Body of pancreas (tissue), 4 donors: ENCODE measurements at regions not wholly inside any gene's neighbourhood (a gene's known extent, or its start where the extent isn't known, plus 50 kb on each side); places are given as distances from the start of the nearest gene placed in this dataset.
A peak's percentile ranks its signal among the peaks of the same experiment; 100 is the strongest.

Experiments used
- ATAC-seq: fragments of 150-250 bp; one replicate; pipeline ENCODE4 v1.9.1; 2016
- DNase-seq, 4 donors: peaks; one replicate each; pipeline ENCODE4 v3.0.0-alpha.2; 2019
- H3K27ac ChIP-seq, 4 donors: fragments of 200-600 bp; sonication (generic); 1 replicate in 3 of 4; 2 replicates in 1 of 4; pipeline versions ENCODE4 v1.5.1 to v1.6.1; 2016 to 2019; ENCODE audit warnings: mild to moderate bottlenecking in 1 of 4, mixed read lengths in 1 of 4, moderate library complexity in 1 of 4
- H3K27me3 ChIP-seq, 2 donors: fragments of 200-600 bp; sonication (generic); one replicate each; pipeline ENCODE4 v1.6.0; 2016; ENCODE audit warnings: mild to moderate bottlenecking in 1 of 2
- H3K36me3 ChIP-seq, 2 donors: fragments of 200-600 bp; sonication (generic); replicated peaks in 1 of 2; 2 replicates each; pipeline ENCODE4 v1.5.1; 2016; ENCODE audit warnings: low read depth in 2 of 2; ENCODE audit not compliant: insufficient read depth in 1 of 2
- H3K4me1 ChIP-seq: fragments of 200-600 bp; sonication (generic); one replicate; pipeline ENCODE4 v1.6.0; 2016
- H3K4me3 ChIP-seq, 2 donors: fragments of 200-600 bp; sonication (generic); 1 replicate in 1 of 2; 2 replicates in 1 of 2; pipeline ENCODE4 v1.5.1; 2016 to 2019
- H3K9me3 ChIP-seq, 3 donors: fragments of 200-600 bp; sonication (generic); 1 replicate in 2 of 3; 2 replicates in 1 of 3; pipeline ENCODE4 v1.5.1; 2016
- POLR2A ChIP-seq, 3 donors: fragments of 450-650 bp; IDR thresholded peaks; one replicate each; pipeline ENCODE4 v1.6.1; 2016; ENCODE audit warnings: antibody characterized with exemption in 3 of 3, mild to moderate bottlenecking in 2 of 3
- WGBS, 2 donors: methylation state at CpG; one replicate each; pipeline ENCODE4 v1.1.5; 2017; 5-methylcytosine and 5-hydroxymethylcytosine counted together
- intact Hi-C: fragments of 100-400 bp; cut with DNase I; formaldehyde crosslinking; loops from one replicate; pipeline ENCODE4 v1.15.1; 2023
- TF ChIP-seq, protein P1 (sequence below), 7 experiments: fragments of 450-650 bp in 4 of 7; fragments of 200-600 bp in 3 of 7; sonication (generic) in 3 of 7; IDR thresholded peaks; one replicate each; pipeline ENCODE4 v1.5.1; 2016 to 2019; ENCODE audit warnings: antibody characterized with exemption in 7 of 7

DNA sequence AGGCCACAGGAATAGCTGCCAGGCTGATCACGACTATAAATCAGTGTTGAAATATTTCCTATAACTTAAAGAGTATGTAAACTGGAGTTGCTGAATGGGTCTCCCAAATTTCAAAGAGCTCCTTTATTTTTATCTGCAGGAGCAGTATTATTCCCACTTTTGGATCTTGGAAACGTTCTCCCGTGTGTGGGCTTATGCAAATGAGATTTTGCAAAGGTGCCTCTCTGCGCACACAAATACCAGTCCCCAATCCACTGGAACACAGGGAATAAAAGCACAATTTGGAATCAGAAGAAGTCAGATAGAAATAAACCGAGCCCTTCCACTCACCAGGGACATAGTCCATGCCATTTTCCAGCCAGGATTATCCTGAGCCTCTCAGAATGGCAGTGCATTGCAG, 350.2 kb upstream of the CELF2 start:
- TF ChIP-seq, protein P1, sequence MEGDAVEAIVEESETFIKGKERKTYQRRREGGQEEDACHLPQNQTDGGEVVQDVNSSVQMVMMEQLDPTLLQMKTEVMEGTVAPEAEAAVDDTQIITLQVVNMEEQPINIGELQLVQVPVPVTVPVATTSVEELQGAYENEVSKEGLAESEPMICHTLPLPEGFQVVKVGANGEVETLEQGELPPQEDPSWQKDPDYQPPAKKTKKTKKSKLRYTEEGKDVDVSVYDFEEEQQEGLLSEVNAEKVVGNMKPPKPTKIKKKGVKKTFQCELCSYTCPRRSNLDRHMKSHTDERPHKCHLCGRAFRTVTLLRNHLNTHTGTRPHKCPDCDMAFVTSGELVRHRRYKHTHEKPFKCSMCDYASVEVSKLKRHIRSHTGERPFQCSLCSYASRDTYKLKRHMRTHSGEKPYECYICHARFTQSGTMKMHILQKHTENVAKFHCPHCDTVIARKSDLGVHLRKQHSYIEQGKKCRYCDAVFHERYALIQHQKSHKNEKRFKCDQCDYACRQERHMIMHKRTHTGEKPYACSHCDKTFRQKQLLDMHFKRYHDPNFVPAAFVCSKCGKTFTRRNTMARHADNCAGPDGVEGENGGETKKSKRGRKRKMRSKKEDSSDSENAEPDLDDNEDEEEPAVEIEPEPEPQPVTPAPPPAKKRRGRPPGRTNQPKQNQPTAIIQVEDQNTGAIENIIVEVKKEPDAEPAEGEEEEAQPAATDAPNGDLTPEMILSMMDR (IDR thresholded peaks at IDR 0.05), result no peak
- TF ChIP-seq POLR2A (IDR thresholded peaks at IDR 0.05), result no peak
- intact Hi-C loops, result no loop called here
- H3K27ac ChIP-seq, result no peak overlapping the region
- no peaks in the 10 kb centered on the region for H3K9me3 ChIP-seq
- WGBS, 2 donors, result 46 to 47% methylated on average over 5 of the region's 5 CpGs
- H3K4me3 ChIP-seq, result no peak overlapping the region
- DNase-seq, result no peak
- no peaks in the 10 kb centered on the region for H3K4me1 ChIP-seq
- no peak for ATAC-seq
- H3K36me3 ChIP-seq, result no peaks in the 10 kb centered on the region
- no peaks in the 10 kb centered on the region for H3K27me3 ChIP-seq

DNA sequence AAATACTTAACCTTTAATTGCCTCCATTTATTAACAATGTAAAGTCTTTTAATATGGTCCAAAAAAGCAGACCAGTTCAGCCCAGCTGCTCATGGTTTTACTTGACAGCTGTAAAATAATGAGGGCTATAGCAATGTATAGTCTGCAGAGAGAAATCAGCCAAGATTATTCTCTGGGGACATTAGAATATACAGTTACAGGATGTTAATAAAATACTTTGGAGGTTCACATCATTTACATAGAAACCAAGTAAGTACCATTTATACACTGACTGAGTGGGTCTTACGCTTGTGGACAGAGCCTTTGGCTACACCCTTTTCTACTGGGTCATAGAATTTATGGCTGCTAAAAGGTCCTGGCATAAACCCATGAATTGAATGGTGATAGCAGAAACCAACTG, 340.7 kb upstream of the CELF2 start:
- Histone ChIP-seq H3K4me3 (no peak overlapping the region), H3K27ac (no peak overlapping the region), H3K36me3 (no peaks in the 10 kb centered on the region), H3K4me1 (peaks cover 5% of the 10 kb centered on the region), H3K9me3 (no peaks in the 10 kb centered on the region), H3K27me3 (no peaks in the 10 kb centered on the region)
- 91 to 100% methylated on average over 1 of the region's 1 CpG for WGBS, 2 donors
- TF ChIP-seq, protein P1 (IDR thresholded peaks at IDR 0.05), result no peak
- TF ChIP-seq POLR2A (IDR thresholded peaks at IDR 0.05), result no peak
- no peak for DNase-seq
- intact Hi-C loops, result no loop called here
- ATAC-seq, result no peak

DNA sequence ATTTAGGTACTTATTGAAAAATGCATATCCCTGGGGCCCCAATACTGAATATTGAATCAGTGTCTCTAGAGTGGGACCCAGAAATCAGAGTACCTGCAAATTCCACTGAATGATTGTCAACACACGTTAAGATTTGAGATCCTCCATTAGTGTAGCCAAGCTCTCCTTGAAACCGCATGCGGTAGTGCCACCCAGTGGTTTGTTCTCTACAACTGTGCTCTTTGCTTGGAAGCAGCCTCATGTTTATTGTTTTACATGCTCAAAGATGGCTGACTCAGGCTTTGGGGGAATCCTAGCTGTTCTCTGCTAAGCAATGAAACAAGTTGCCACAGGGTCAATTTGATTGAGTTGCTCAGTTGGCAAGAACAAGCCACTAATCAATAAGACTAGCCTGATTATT, 340.2 kb upstream of the CELF2 start:
- no peaks in the 10 kb centered on the region for H3K36me3 ChIP-seq
- DNase-seq, result peak; percentile 18 to 58 (median 36)
- 30 to 41% methylated on average over 3 of the region's 3 CpGs for WGBS, 2 donors
- no peak for ATAC-seq
- no peak overlapping the region for H3K4me3 ChIP-seq
- peaks cover 5% of the 10 kb centered on the region for H3K4me1 ChIP-seq
- H3K27me3 ChIP-seq, result no peaks in the 10 kb centered on the region
- H3K27ac ChIP-seq, result no peak overlapping the region
- intact Hi-C loops, result no loop called here
- H3K9me3 ChIP-seq, result no peaks in the 10 kb centered on the region
- TF ChIP-seq POLR2A (IDR thresholded peaks at IDR 0.05), result no peak
- TF ChIP-seq, protein P1 (IDR thresholded peaks at IDR 0.05), result peak in 6 of 7 experiments; percentile 9 to 45 (median 28)

DNA sequence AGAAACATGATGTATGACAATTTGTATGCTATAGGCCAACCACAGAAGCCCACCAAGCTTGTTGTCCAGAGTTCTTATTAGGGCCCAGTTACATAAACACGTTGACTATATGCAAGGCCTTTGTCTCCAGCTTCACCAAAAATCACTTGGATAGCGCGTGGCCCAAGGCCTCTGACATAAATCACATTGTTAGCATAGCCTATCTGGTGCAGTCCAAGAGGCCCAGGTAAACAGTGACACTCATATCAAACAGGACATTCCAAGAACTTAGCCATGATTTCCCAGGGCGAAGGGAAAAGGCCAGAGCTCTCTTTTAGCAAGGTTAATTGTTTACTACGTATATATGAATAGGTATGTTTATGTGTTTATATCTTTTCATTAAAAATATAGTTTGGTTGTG, 337.2 kb upstream of the CELF2 start:
- H3K27me3 ChIP-seq, result no peaks in the 10 kb centered on the region
- H3K9me3 ChIP-seq, result no peaks in the 10 kb centered on the region
- peak in 2 of 4 donors; percentile 13 to 33 for DNase-seq
- H3K27ac ChIP-seq, result no peak overlapping the region
- intact Hi-C loops, result no loop called here
- peaks cover 5% of the 10 kb centered on the region for H3K4me1 ChIP-seq
- H3K36me3 ChIP-seq, result no peaks in the 10 kb centered on the region
- no peak overlapping the region for H3K4me3 ChIP-seq
- peak; percentile 50 for ATAC-seq
- no peak for TF ChIP-seq POLR2A (IDR thresholded peaks at IDR 0.05)
- TF ChIP-seq, protein P1 (IDR thresholded peaks at IDR 0.05), result no peak
- WGBS, 2 donors, result 9 to 18% methylated on average over 5 of the region's 5 CpGs

DNA sequence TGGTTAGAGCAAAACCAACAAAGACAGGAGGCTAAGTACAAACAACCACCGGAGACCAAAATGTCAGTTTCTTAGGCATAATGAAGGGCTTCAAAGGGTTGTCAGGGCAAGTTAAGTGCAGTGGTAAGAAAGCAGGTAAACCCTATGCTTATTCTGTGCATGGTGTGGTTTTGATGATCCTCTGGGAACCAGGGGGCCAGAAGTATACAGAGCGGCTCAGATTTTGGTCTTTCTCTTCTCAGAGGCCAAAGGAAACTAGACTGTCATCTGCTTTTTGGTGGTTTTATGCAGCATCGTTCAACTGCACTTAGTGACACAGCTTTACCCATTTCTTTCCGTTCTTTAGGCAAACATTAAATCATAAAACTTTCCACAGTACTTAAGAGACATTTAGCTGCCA, 332.7 kb upstream of the CELF2 start:
- WGBS, 2 donors, result 72 to 78% methylated on average over 4 of the region's 4 CpGs
- Histone ChIP-seq H3K9me3 (no peaks in the 10 kb centered on the region), H3K4me1 (peaks cover 5% of the 10 kb centered on the region), H3K4me3 (no peak overlapping the region), H3K27ac (no peak overlapping the region), H3K27me3 (no peaks in the 10 kb centered on the region), H3K36me3 (no peaks in the 10 kb centered on the region)
- TF ChIP-seq, protein P1 (IDR thresholded peaks at IDR 0.05), result no peak
- no peak for TF ChIP-seq POLR2A (IDR thresholded peaks at IDR 0.05)
- DNase-seq (no peak), ATAC-seq (no peak)
- intact Hi-C loops, result no loop called here
